ENCODE measurements at regions not wholly inside any gene's neighbourhood (a gene's known extent, or its start where the extent isn't known, plus 50 kb on each side); places are given as distances from the start of the nearest gene placed in this dataset.

DNA sequence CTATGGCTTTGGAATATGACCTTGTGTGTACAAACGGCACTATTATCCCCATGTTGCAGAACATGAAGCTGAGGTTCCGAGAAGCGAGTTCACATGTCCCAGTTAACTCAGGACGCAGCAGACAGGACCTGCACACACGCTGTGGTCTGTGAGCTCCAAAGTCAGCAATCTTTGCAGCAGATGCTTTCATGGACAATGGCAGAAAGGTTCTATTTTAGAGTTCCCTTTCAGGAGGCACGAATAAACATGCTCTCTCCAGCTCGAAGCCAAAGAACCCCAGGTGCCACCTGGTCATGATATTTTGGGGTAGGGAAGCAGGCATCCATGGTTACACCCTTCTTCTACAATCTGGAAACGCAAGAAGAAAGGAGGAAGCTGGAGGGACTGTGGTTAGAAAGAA lies 412.0 kb downstream of the TMEM114 start:
- ChIA-PET CTCF (no interaction called here), POLR2A (no interaction called here)
- no peak overlapping the region for H3K27ac Mint-ChIP-seq
- H3K27ac ChIP-seq (ENCODE audit: low read depth in 1 of 2, low read length in 2 of 2) = no peak overlapping the region
- ATAC-seq (ENCODE audit: poor library complexity) (no peak), DNase-seq (no peak)
- H3K27me3 ChIP-seq (ENCODE audit: control insufficient read depth in 1 of 2, insufficient read depth in 2 of 2, low read length in 2 of 2) = no peaks in the 10 kb centered on the region
- H3K9me3 Mint-ChIP-seq = peaks cover under 1% of the 10 kb centered on the region
- no peaks in the 10 kb centered on the region for H3K4me1 Mint-ChIP-seq (ENCODE audit: low read depth)
- TF ChIP-seq, protein P1, sequence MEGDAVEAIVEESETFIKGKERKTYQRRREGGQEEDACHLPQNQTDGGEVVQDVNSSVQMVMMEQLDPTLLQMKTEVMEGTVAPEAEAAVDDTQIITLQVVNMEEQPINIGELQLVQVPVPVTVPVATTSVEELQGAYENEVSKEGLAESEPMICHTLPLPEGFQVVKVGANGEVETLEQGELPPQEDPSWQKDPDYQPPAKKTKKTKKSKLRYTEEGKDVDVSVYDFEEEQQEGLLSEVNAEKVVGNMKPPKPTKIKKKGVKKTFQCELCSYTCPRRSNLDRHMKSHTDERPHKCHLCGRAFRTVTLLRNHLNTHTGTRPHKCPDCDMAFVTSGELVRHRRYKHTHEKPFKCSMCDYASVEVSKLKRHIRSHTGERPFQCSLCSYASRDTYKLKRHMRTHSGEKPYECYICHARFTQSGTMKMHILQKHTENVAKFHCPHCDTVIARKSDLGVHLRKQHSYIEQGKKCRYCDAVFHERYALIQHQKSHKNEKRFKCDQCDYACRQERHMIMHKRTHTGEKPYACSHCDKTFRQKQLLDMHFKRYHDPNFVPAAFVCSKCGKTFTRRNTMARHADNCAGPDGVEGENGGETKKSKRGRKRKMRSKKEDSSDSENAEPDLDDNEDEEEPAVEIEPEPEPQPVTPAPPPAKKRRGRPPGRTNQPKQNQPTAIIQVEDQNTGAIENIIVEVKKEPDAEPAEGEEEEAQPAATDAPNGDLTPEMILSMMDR (IDR thresholded peaks at IDR 0.05) = no peak
- H3K27me3 Mint-ChIP-seq = peaks cover 4% of the 10 kb centered on the region
- intact Hi-C loops (cut with DNase I, micrococcal nuclease) = no loop called here
- H3K36me3 ChIP-seq (ENCODE audit: insufficient read depth, low read length) = no peaks in the 10 kb centered on the region
- H3K4me1 ChIP-seq (ENCODE audit: insufficient read depth, low read length) = no peaks in the 10 kb centered on the region
- H3K36me3 Mint-ChIP-seq (ENCODE audit: low read depth) = no peaks in the 10 kb centered on the region
- H3K4me3 Mint-ChIP-seq = no peak overlapping the region
- H3K9me3 ChIP-seq (ENCODE audit: control insufficient read depth in 1 of 2, insufficient read depth in 1 of 2, low read length in 2 of 2) = no peaks in the 10 kb centered on the region
- no peak overlapping the region for H3K4me3 ChIP-seq (ENCODE audit: low read length)

- Histone ChIP-seq H3K4me1 (ENCODE audit: insufficient read depth, low read length) (no peaks in the 10 kb centered on the region), H3K27ac (ENCODE audit: low read depth in 1 of 2, low read length in 2 of 2) (no peak overlapping the region), H3K4me3 (ENCODE audit: low read length) (no peak overlapping the region), H3K27me3 (ENCODE audit: control insufficient read depth in 1 of 2, insufficient read depth in 2 of 2, low read length in 2 of 2) (no peaks in the 10 kb centered on the region), H3K9me3 (ENCODE audit: control insufficient read depth in 1 of 2, insufficient read depth in 1 of 2, low read length in 2 of 2) (peaks cover 0 to 3% of the 10 kb centered on the region in 2 experiments), H3K36me3 (ENCODE audit: insufficient read depth, low read length) (no peaks in the 10 kb centered on the region)
- Mint-ChIP-seq H3K27me3 (peaks cover 4% of the 10 kb centered on the region), H3K4me3 (no peak overlapping the region), H3K27ac (no peak overlapping the region), H3K9me3 (peaks cover 3% of the 10 kb centered on the region), H3K4me1 (ENCODE audit: low read depth) (no peaks in the 10 kb centered on the region), H3K36me3 (ENCODE audit: low read depth) (no peaks in the 10 kb centered on the region)
- intact Hi-C loops (cut with DNase I, micrococcal nuclease) = no loop called here
- TF ChIP-seq, protein P1 (IDR thresholded peaks at IDR 0.05) = no peak
- POLR2A ChIA-PET = no interaction called here
- CTCF ChIA-PET = no interaction called here
- DNase-seq = no peak
- no peak for ATAC-seq (ENCODE audit: poor library complexity)
These were observed 414.9 kb downstream of the TMEM114 start for GRCh38 chr16:8175411-8175810.

GRCh38 chr16:8173111-8173644 lies 417.1 kb downstream of the TMEM114 start:
- Mint-ChIP-seq H3K4me1 (ENCODE audit: low read depth) (no peaks in the 10 kb centered on the region), H3K9me3 (peaks cover 5% of the 10 kb centered on the region), H3K27me3 (peaks cover 4% of the 10 kb centered on the region), H3K27ac (no peak overlapping the region), H3K4me3 (no peak overlapping the region), H3K36me3 (ENCODE audit: low read depth) (no peaks in the 10 kb centered on the region)
- no peaks in the 10 kb centered on the region for H3K27me3 ChIP-seq (ENCODE audit: control insufficient read depth in 1 of 2, insufficient read depth in 2 of 2, low read length in 2 of 2)
- CTCF ChIA-PET = no interaction called here
- POLR2A ChIA-PET = interaction anchor here (0.7 kb wide), 1 partner anchor 127 kb away, joined by 3 read pairs; no protein-coding TSS in a partner anchor
- H3K36me3 ChIP-seq (ENCODE audit: insufficient read depth, low read length) = no peaks in the 10 kb centered on the region
- H3K27ac ChIP-seq (ENCODE audit: low read depth in 1 of 2, low read length in 2 of 2) = no peak overlapping the region
- H3K4me3 ChIP-seq (ENCODE audit: low read length) = no peak overlapping the region
- TF ChIP-seq, protein P1 (IDR thresholded peaks at IDR 0.05) = no peak
- ATAC-seq (ENCODE audit: poor library complexity) = no peak
- intact Hi-C loops (cut with DNase I, micrococcal nuclease) = no loop called here
- peak in 2 of 14 experiments; percentile 17 to 31 for DNase-seq
- peaks cover 0 to 3% of the 10 kb centered on the region in 2 experiments for H3K9me3 ChIP-seq (ENCODE audit: control insufficient read depth in 1 of 2, insufficient read depth in 1 of 2, low read length in 2 of 2)
- no peaks in the 10 kb centered on the region for H3K4me1 ChIP-seq (ENCODE audit: insufficient read depth, low read length)

Measured in CD4-positive, alpha-beta T cell (primary cell).